Spleen (tissue), 7 donors: ENCODE measurements at regions not wholly inside any gene's neighbourhood (a gene's known extent, or its start where the extent isn't known, plus 50 kb on each side); places are given as distances from the start of the nearest gene placed in this dataset.

ENCODE experiments used
- POLR2A ChIP-seq, 3 donors: fragments of 450-650 bp; IDR thresholded peaks; one replicate each; pipeline ENCODE4 v1.5.1; 2017; ENCODE audit warnings: antibody characterized with exemption in 3 of 3, mild to moderate bottlenecking in 1 of 3
- POLR2AphosphoS5 ChIP-seq, 3 donors: sonication (generic); formaldehyde crosslinking; IDR thresholded peaks; one replicate each; pipeline ENCODE4 v1.5.1; 2017; ENCODE audit warnings: antibody characterized with exemption in 3 of 3
- TF ChIP-seq, protein P1 (sequence below), 11 experiments: fragments of 200-600 bp in 7 of 11; fragments of 450-650 bp in 4 of 11; sonication (generic) in 4 of 11; IDR thresholded peaks in 8 of 11; conservative IDR thresholded peaks in 3 of 11; 1 replicate in 7 of 11; 2 replicates in 4 of 11; pipeline versions ENCODE4 v1.4.0 to v1.8.0; 2016 to 2021; ENCODE audit warnings: antibody characterized with exemption in 11 of 11, inconsistent platforms in 4 of 11, mild to moderate bottlenecking in 1 of 11
- donor health status: DM: no; HTN: no; CAD: no; lungs with moderate emphysema.
- donor health status: DM: no; HTN: no; CAD: no.
- donor health status: DM: no; HTN: no; CAD: no.

DNA sequence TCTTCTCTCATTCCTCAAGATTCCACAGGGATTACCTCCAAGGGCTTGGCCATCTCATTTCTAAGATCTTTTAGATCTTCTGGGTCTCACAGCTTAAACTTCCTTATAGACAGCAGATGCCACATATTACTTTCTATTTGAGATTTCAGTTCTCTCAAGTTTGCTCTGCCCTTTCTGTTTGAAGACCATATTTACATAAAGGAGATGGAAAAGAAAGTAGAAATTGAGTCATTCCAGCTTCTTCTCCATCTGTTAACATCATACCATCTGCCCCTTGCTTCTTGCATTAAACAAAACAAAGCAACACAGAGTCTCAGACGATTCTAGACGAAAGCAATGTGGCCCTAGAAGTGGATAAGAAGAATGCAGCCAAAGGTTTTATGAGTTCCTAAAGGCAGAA is 203.4 kb downstream of the TTLL2 start:
- TF ChIP-seq, protein P1, sequence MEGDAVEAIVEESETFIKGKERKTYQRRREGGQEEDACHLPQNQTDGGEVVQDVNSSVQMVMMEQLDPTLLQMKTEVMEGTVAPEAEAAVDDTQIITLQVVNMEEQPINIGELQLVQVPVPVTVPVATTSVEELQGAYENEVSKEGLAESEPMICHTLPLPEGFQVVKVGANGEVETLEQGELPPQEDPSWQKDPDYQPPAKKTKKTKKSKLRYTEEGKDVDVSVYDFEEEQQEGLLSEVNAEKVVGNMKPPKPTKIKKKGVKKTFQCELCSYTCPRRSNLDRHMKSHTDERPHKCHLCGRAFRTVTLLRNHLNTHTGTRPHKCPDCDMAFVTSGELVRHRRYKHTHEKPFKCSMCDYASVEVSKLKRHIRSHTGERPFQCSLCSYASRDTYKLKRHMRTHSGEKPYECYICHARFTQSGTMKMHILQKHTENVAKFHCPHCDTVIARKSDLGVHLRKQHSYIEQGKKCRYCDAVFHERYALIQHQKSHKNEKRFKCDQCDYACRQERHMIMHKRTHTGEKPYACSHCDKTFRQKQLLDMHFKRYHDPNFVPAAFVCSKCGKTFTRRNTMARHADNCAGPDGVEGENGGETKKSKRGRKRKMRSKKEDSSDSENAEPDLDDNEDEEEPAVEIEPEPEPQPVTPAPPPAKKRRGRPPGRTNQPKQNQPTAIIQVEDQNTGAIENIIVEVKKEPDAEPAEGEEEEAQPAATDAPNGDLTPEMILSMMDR (IDR thresholded peaks at IDR 0.05 in 8 of 11, conservative IDR thresholded peaks at IDR 0.05 in 3 of 11): no peak
- no peak for TF ChIP-seq POLR2A (IDR thresholded peaks at IDR 0.05)
- TF ChIP-seq POLR2AphosphoS5 (IDR thresholded peaks at IDR 0.05): no peak
